A673 (cell line): ENCODE measurements at regions not wholly inside any gene's neighbourhood (a gene's known extent, or its start where the extent isn't known, plus 50 kb on each side); places are given as distances from the start of the nearest gene placed in this dataset.

Source experiments
- BruUV-seq: library from RNA; stranded (reverse); fragments of 400-500 nt; replicated peaks from 2 replicates; lab custom pipeline; 2021; lab: Mats Ljungman, UMichigan
- CTCF ChIA-PET: fragments of 300-600 bp; sonication (Branson Sonifier 250); formaldehyde crosslinking; loops from one replicate; lab custom pipeline; 2022; ENCODE audit warnings: antibody characterized with exemption; lab: Charles Lee
- POLR2A ChIA-PET: fragments of 300-600 bp; sonication (Branson Sonifier 250); formaldehyde crosslinking; loops from one replicate; lab custom pipeline; 2022; ENCODE audit warnings: antibody characterized with exemption; ENCODE audit not compliant: low non-redundant PET; lab: Charles Lee
- DNase-seq: peaks from one replicate; pipeline ENCODE4 v3.0.0-alpha.2; 2015; ENCODE audit warnings: low spot score
- H3K27ac ChIP-seq: fragments of 200-600 bp; sonication (generic); 2 replicates; pipeline ENCODE4 v1.5.1; 2016; ENCODE audit warnings: mixed run types, low read depth, mild to moderate bottlenecking, mixed read lengths, antibody characterized with exemption, low read length; ENCODE audit not compliant: poor library complexity, severe bottlenecking
- H3K27me3 ChIP-seq: fragments of 200-600 bp; sonication (generic); replicated peaks from 2 replicates; pipeline ENCODE4 v1.6.1; 2017; ENCODE audit warnings: mixed run types, low read depth, mild to moderate bottlenecking, mixed read lengths, antibody characterized with exemption, low read length; ENCODE audit not compliant: insufficient read depth, poor library complexity
- H3K36me3 ChIP-seq: fragments of 200-600 bp; sonication (generic); 2 replicates; pipeline ENCODE4 v1.6.1; 2016; ENCODE audit warnings: mixed run types, mild to moderate bottlenecking, mixed read lengths, antibody characterized with exemption, low read length; ENCODE audit not compliant: insufficient read depth, poor library complexity, severe bottlenecking
- H3K4me1 ChIP-seq: fragments of 200-600 bp; sonication (generic); 2 replicates; pipeline ENCODE4 v1.6.1; 2017; ENCODE audit warnings: mixed run types, mild to moderate bottlenecking, mixed read lengths, antibody characterized with exemption, low read length; ENCODE audit not compliant: insufficient read depth, poor library complexity, severe bottlenecking
- H3K4me3 ChIP-seq: fragments of 200-600 bp; sonication (generic); 2 replicates; pipeline ENCODE4 v1.5.1; 2016; ENCODE audit warnings: low read depth, mixed run types, mild to moderate bottlenecking, mixed read lengths, low read length; ENCODE audit not compliant: poor library complexity, severe bottlenecking
- H3K9me3 ChIP-seq: fragments of 200-600 bp; sonication (generic); 2 replicates; pipeline ENCODE4 v1.6.1; 2016; ENCODE audit warnings: mixed run types, low read depth, mild to moderate bottlenecking, mixed read lengths, antibody characterized with exemption, low read length; ENCODE audit not compliant: poor library complexity, severe bottlenecking
- CTCF ChIP-seq: fragments of 300-800, 200-600 bp; sonication (generic); conservative IDR thresholded peaks from 2 replicates; pipeline ENCODE4 v1.5.1; 2017; ENCODE audit warnings: low read depth, mild to moderate bottlenecking, antibody characterized with exemption, low read length, moderate library complexity, mixed read lengths
- EZH2 ChIP-seq: fragments of 200-600 bp; sonication (generic); IDR thresholded peaks from 2 replicates; pipeline ENCODE4 v1.6.1; 2017; ENCODE audit warnings: borderline replicate concordance, low read depth, mild to moderate bottlenecking, mixed read lengths, antibody characterized with exemption, low read length; ENCODE audit not compliant: poor library complexity, severe bottlenecking
- intact Hi-C: fragments of 100-400 bp; cut with micrococcal nuclease; formaldehyde crosslinking; loops from one replicate; pipeline ENCODE4 v1.10.0; 2022; ENCODE audit not compliant: unreplicated experiment

DNA sequence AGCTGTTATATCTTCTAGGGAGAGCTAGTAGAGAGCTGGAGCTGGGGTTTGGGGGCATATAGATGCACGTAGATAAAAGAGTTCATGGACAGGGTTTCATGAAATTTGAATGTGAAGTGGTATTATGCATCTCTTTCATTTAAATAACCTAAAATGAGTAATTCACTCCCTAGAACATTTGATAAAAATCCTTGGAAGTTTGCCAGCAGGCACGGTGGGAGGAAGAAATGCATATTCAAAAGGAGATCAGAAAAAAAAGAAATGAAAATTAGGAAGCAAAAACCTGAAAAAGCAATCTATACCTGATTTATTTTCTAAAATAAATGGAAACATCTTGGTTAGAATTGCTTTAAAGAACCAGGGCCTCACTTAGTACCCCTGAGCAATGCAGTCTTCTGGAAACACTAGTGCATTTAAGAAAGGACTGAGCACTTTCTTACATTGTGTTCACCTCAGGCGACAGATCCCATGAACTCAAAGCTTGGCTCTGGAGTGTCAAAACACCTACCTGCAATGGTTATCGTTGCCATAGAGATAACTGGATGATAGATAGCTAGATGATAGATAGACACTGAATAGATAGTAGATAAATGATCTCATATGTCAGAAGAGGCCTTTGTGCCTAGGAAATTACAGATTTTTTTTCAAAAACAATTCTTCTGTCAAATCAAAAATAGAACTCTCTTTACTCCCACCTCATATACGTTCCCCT, 458.6 kb upstream of the THRB start:
- H3K27ac ChIP-seq: no peak overlapping the region
- ChIA-PET POLR2A (no interaction called here), CTCF (no interaction called here)
- intact Hi-C loops: no loop called here
- H3K9me3 ChIP-seq: no peaks in the 10 kb centered on the region
- no peaks in the 10 kb centered on the region for H3K36me3 ChIP-seq
- no peak overlapping the region for H3K4me3 ChIP-seq
- BruUV-seq: no TSS peak
- no peak for TF ChIP-seq EZH2
- no peak for TF ChIP-seq CTCF
- peaks cover 27% of the 10 kb centered on the region for H3K27me3 ChIP-seq
- H3K4me1 ChIP-seq: no peaks in the 10 kb centered on the region
- DNase-seq: no peak

DNA sequence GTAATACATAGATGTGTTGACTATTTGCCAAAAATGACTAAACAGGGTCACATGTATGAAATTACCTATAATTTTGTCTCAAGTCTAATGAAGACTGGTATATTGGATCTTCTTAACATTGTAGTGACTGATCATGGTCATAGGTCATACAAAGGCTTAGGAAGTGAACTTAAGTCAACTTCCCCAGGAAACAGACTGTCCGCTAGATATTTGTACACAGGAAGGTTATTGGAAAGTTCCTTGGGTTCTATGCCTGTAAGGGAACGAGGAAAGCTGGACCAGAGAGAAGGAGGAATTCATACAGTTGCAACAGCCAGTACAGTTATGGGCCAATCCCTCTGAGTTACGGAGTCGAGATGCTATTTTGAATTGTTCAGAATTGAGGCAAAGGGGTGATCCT, 462.0 kb upstream of the THRB start:
- H3K27me3 ChIP-seq: peaks cover 27% of the 10 kb centered on the region
- intact Hi-C loops: no loop called here
- ChIA-PET POLR2A (no interaction called here), CTCF (no interaction called here)
- no peak for TF ChIP-seq CTCF
- no peak for TF ChIP-seq EZH2
- no TSS peak for BruUV-seq
- H3K36me3 ChIP-seq: no peaks in the 10 kb centered on the region
- no peak overlapping the region for H3K4me3 ChIP-seq
- DNase-seq: no peak
- H3K4me1 ChIP-seq: no peaks in the 10 kb centered on the region
- H3K9me3 ChIP-seq: no peaks in the 10 kb centered on the region
- no peak overlapping the region for H3K27ac ChIP-seq

DNA sequence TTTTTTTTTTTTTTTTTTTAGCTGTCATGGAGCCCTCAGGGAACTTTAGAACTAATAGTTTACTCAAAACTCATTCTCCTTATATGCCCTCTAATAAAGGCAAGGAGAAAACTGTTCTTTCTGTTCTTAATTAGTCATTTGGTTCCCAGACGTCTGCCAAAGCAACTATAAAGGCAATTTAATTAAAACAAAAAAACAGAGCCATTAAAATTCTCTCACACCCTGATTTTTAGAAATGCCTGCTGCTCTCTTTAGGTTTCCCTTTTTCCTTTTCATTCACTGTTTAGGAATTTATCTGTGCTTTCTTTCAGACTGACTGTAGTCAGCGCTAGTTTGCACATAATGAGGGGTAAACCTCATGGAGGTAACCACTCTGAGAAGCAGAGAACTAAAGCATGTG, 463.6 kb upstream of the THRB start:
- CTCF ChIA-PET: no interaction called here
- H3K27ac ChIP-seq: no peak overlapping the region
- H3K4me3 ChIP-seq: no peak overlapping the region
- TF ChIP-seq EZH2 (no peak), CTCF (no peak)
- no peaks in the 10 kb centered on the region for H3K4me1 ChIP-seq
- H3K36me3 ChIP-seq: no peaks in the 10 kb centered on the region
- BruUV-seq: no TSS peak
- peaks cover 27% of the 10 kb centered on the region for H3K27me3 ChIP-seq
- no peak for DNase-seq
- H3K9me3 ChIP-seq: no peaks in the 10 kb centered on the region
- POLR2A ChIA-PET: no interaction called here
- intact Hi-C loops: no loop called here
